ENCODE measurements at regions not wholly inside any gene's neighbourhood (a gene's known extent, or its start where the extent isn't known, plus 50 kb on each side); places are given as distances from the start of the nearest gene placed in this dataset.
"Not testable (repeated sequence)": the region's sequence is repeated elsewhere in the genome, so short reads cannot be mapped to it uniquely, and the experiment has no call there.

- DNase-seq (ENCODE audit: low spot score), result no peak
- in situ Hi-C loops (cut with HindIII; ENCODE audit: low sequenced_read_pairs), result no loop called here
Observed at GRCh38 chr16:86843812-86844211, 265.5 kb downstream of the FOXL1 start.

GRCh38 chr16:86844695-86845094 lies 266.3 kb downstream of the FOXL1 start:
- in situ Hi-C loops (cut with HindIII; ENCODE audit: low sequenced_read_pairs), result no loop called here
- no peak for DNase-seq (ENCODE audit: low spot score)

GRCh38 chr16:86846136-86846535 lies 267.8 kb downstream of the FOXL1 start:
- no peak for DNase-seq (ENCODE audit: low spot score)
- in situ Hi-C loops (cut with HindIII; ENCODE audit: low sequenced_read_pairs), result no loop called here

GRCh38 chr16:86848821-86849220 lies 270.5 kb downstream of the FOXL1 start:
- in situ Hi-C loops (cut with HindIII; ENCODE audit: low sequenced_read_pairs), result no loop called here
- DNase-seq (ENCODE audit: low spot score), result no peak

- in situ Hi-C loops (cut with HindIII; ENCODE audit: low sequenced_read_pairs), result no loop called here
- DNase-seq (ENCODE audit: low spot score), result no peak
Observed at GRCh38 chr16:86850670-86851069, 272.3 kb downstream of the FOXL1 start.

- in situ Hi-C loops (cut with HindIII; ENCODE audit: low sequenced_read_pairs), result no loop called here
- no peak for DNase-seq (ENCODE audit: low spot score)
Observed at GRCh38 chr16:86852135-86852534, 273.8 kb downstream of the FOXL1 start.

- in situ Hi-C loops (cut with HindIII; ENCODE audit: low sequenced_read_pairs), result no loop called here
- no peak for DNase-seq (ENCODE audit: low spot score)
Observed at GRCh38 chr16:86854058-86854621, 275.8 kb downstream of the FOXL1 start.

- in situ Hi-C loops (cut with HindIII; ENCODE audit: low sequenced_read_pairs), result no loop called here
- DNase-seq (ENCODE audit: low spot score), result no peak
Observed at GRCh38 chr16:86854626-86855294, 276.4 kb downstream of the FOXL1 start.

GRCh38 chr16:86856946-86857586 lies 278.7 kb downstream of the FOXL1 start:
- in situ Hi-C loops (cut with HindIII; ENCODE audit: low sequenced_read_pairs), result no loop called here
- no peak for DNase-seq (ENCODE audit: low spot score)

- DNase-seq (ENCODE audit: low spot score), result no peak
- in situ Hi-C loops (cut with HindIII; ENCODE audit: low sequenced_read_pairs), result no loop called here
Observed at GRCh38 chr16:86857807-86858206, 279.5 kb downstream of the FOXL1 start.

GRCh38 chr16:86858501-86858900 lies 280.2 kb downstream of the FOXL1 start:
- in situ Hi-C loops (cut with HindIII; ENCODE audit: low sequenced_read_pairs), result no loop called here
- no peak for DNase-seq (ENCODE audit: low spot score)

GRCh38 chr16:86861270-86861858 lies 283.0 kb downstream of the FOXL1 start:
- in situ Hi-C loops (cut with HindIII; ENCODE audit: low sequenced_read_pairs); DNase-seq (ENCODE audit: low spot score): not testable (repeated sequence)

GRCh38 chr16:86862595-86863280 lies 284.4 kb downstream of the FOXL1 start:
- DNase-seq (ENCODE audit: low spot score), result peak; percentile 1
- in situ Hi-C loops (cut with HindIII; ENCODE audit: low sequenced_read_pairs), result no loop called here

- DNase-seq (ENCODE audit: low spot score), result no peak
- in situ Hi-C loops (cut with HindIII; ENCODE audit: low sequenced_read_pairs), result no loop called here
Observed at GRCh38 chr16:86863609-86864008, 285.3 kb downstream of the FOXL1 start.

GRCh38 chr16:86864586-86864985 lies 286.2 kb downstream of the FOXL1 start:
- in situ Hi-C loops (cut with HindIII; ENCODE audit: low sequenced_read_pairs), result no loop called here
- no peak for DNase-seq (ENCODE audit: low spot score)

- DNase-seq (ENCODE audit: low spot score), result peak; percentile 4
- in situ Hi-C loops (cut with HindIII; ENCODE audit: low sequenced_read_pairs), result no loop called here
Observed at GRCh38 chr16:86865851-86866662, 287.7 kb downstream of the FOXL1 start.

- DNase-seq (ENCODE audit: low spot score), result no peak
- in situ Hi-C loops (cut with HindIII; ENCODE audit: low sequenced_read_pairs), result no loop called here
Observed at GRCh38 chr16:86866986-86867722, 288.8 kb downstream of the FOXL1 start.

- in situ Hi-C loops (cut with HindIII; ENCODE audit: low sequenced_read_pairs), result no loop called here
- DNase-seq (ENCODE audit: low spot score), result no peak
Observed at GRCh38 chr16:86868070-86868469, 289.7 kb downstream of the FOXL1 start.

All from G401 (cell line).